ENCODE measurements at regions not wholly inside any gene's neighbourhood (a gene's known extent, or its start where the extent isn't known, plus 50 kb on each side); places are given as distances from the start of the nearest gene placed in this dataset.

GRCh38 chr3:65233561-65233960 is 545.8 kb upstream of the ADAMTS9 start:
- no peak for TF ChIP-seq CTCF (IDR thresholded peaks at IDR 0.05; ENCODE audit: low read depth)

- no peak for TF ChIP-seq CTCF (IDR thresholded peaks at IDR 0.05; ENCODE audit: low read depth)
Observed at GRCh38 chr3:65231544-65231943, 543.7 kb upstream of the ADAMTS9 start.

- no peak for TF ChIP-seq CTCF (IDR thresholded peaks at IDR 0.05; ENCODE audit: low read depth)
Observed at GRCh38 chr3:65230261-65231139, 542.7 kb upstream of the ADAMTS9 start.

GRCh38 chr3:65226287-65226686 is 538.5 kb upstream of the ADAMTS9 start:
- no peak for TF ChIP-seq CTCF (IDR thresholded peaks at IDR 0.05; ENCODE audit: low read depth)

- TF ChIP-seq CTCF (IDR thresholded peaks at IDR 0.05; ENCODE audit: low read depth) = no peak
Observed at GRCh38 chr3:65210026-65210814, 522.4 kb upstream of the ADAMTS9 start.

GRCh38 chr3:65202395-65202794 is 514.6 kb upstream of the ADAMTS9 start:
- TF ChIP-seq CTCF (IDR thresholded peaks at IDR 0.05; ENCODE audit: low read depth) = no peak

- TF ChIP-seq CTCF (IDR thresholded peaks at IDR 0.05; ENCODE audit: low read depth) = no peak
Observed at GRCh38 chr3:65201926-65202325, 514.1 kb upstream of the ADAMTS9 start.

All from subcutaneous adipose tissue (tissue), 1 donor.